ENCODE measurements at regions not wholly inside any gene's neighbourhood (a gene's known extent, or its start where the extent isn't known, plus 50 kb on each side); places are given as distances from the start of the nearest gene placed in this dataset.

DNA sequence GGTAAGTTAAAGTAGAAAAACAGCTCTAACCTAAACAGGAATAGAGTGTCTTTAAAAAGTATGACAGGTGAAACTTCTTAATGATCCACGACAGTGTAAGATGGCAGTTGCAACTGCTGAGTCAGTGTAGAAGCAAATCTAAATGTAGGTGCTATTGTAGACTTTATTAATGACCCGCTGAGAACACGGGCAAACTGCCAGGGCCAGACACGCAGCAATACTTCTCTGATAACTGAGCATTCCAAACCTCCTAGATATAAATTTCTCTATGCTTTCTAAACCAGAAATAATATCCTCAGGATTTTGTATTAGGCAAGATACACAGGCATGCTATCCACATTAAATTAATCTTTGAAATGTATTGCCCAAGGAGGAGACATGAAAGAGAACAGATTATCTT lies 1076.4 kb downstream of the HACE1 start:
- intact Hi-C loops (cut with DNase I): no loop called here
- H3K4me1 ChIP-seq: peaks cover 0 to 3% (median 0%) of the 10 kb centered on the region in 3 donors
- ATAC-seq (no peak), DNase-seq (peak in 4 of 6 donors; percentile 5 to 56 (median 20)), FAIRE-seq (no peak)
- no peaks in the 10 kb centered on the region for H3K9me3 ChIP-seq
- H3K27ac ChIP-seq: no peak overlapping the region
- 2 to 3% methylated on average over 4 of the region's 4 CpGs for WGBS, 2 donors
- no peak overlapping the region for H3K4me3 ChIP-seq
- TF ChIP-seq, protein P1, sequence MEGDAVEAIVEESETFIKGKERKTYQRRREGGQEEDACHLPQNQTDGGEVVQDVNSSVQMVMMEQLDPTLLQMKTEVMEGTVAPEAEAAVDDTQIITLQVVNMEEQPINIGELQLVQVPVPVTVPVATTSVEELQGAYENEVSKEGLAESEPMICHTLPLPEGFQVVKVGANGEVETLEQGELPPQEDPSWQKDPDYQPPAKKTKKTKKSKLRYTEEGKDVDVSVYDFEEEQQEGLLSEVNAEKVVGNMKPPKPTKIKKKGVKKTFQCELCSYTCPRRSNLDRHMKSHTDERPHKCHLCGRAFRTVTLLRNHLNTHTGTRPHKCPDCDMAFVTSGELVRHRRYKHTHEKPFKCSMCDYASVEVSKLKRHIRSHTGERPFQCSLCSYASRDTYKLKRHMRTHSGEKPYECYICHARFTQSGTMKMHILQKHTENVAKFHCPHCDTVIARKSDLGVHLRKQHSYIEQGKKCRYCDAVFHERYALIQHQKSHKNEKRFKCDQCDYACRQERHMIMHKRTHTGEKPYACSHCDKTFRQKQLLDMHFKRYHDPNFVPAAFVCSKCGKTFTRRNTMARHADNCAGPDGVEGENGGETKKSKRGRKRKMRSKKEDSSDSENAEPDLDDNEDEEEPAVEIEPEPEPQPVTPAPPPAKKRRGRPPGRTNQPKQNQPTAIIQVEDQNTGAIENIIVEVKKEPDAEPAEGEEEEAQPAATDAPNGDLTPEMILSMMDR (IDR thresholded peaks at IDR 0.05): no peak
- no peaks in the 10 kb centered on the region for H3K27me3 ChIP-seq
- no peaks in the 10 kb centered on the region for H3K36me3 ChIP-seq

- FAIRE-seq: no peak
- no peak overlapping the region for H3K4me3 ChIP-seq
- no peaks in the 10 kb centered on the region for H3K27me3 ChIP-seq
- no peaks in the 10 kb centered on the region for H3K9me3 ChIP-seq
- no peak for DNase-seq
- 86 to 90% methylated on average over 1 of the region's 1 CpG for WGBS, 2 donors
- ATAC-seq: no peak
- intact Hi-C loops (cut with DNase I): no loop called here
- H3K4me1 ChIP-seq: no peaks in the 10 kb centered on the region
- no peaks in the 10 kb centered on the region for H3K36me3 ChIP-seq
- no peak overlapping the region for H3K27ac ChIP-seq
- TF ChIP-seq, protein P1 (IDR thresholded peaks at IDR 0.05): no peak
Observed at GRCh38 chr6:103769431-103769830, 1090.3 kb downstream of the HACE1 start.

- no peak for ATAC-seq
- H3K9me3 ChIP-seq: no peaks in the 10 kb centered on the region
- H3K27me3 ChIP-seq: no peaks in the 10 kb centered on the region
- H3K27ac ChIP-seq: no peak overlapping the region
- FAIRE-seq: no peak
- intact Hi-C loops (cut with DNase I): no loop called here
- H3K4me1 ChIP-seq: no peaks in the 10 kb centered on the region
- no peaks in the 10 kb centered on the region for H3K36me3 ChIP-seq
- WGBS, 2 donors: 44 to 52% methylated on average over 7 of the region's 7 CpGs
- H3K4me3 ChIP-seq: no peak overlapping the region
- TF ChIP-seq, protein P1 (IDR thresholded peaks at IDR 0.05): no peak
- DNase-seq: no peak
Observed at GRCh38 chr6:103750603-103751002, 1109.1 kb downstream of the HACE1 start.

DNA sequence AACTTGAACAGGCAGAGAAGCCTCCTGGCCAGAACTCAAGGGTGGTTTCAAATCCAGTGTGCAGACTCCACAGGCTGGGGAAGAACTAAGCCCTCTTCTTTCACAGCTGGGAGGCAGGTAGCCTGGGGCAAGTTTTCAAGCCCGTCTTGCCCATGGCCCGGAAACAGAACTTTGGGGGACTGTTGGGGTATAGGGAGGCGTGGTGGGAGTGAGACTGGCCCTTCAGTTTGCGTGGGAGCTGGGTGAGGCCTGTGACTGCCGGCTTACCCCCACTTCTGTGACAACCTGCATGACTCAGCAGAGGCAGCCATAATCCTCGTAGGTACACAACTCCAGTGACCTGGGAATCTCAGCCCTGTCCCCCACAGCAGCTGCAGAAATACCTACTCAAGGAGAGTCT lies 1125.7 kb downstream of the HACE1 start:
- ATAC-seq: no peak
- no peaks in the 10 kb centered on the region for H3K36me3 ChIP-seq
- no peak overlapping the region for H3K4me3 ChIP-seq
- no peak for DNase-seq
- intact Hi-C loops (cut with DNase I): no loop called here
- FAIRE-seq: no peak
- TF ChIP-seq, protein P1 (IDR thresholded peaks at IDR 0.05): no peak
- H3K9me3 ChIP-seq: no peaks in the 10 kb centered on the region
- no peak overlapping the region for H3K27ac ChIP-seq
- 68 to 81% methylated on average over 6 of the region's 6 CpGs for WGBS, 2 donors
- H3K4me1 ChIP-seq: no peaks in the 10 kb centered on the region
- no peaks in the 10 kb centered on the region for H3K27me3 ChIP-seq

GRCh38 chr6:103729658-103730057 lies 1130.1 kb downstream of the HACE1 start:
- H3K4me3 ChIP-seq: no peak overlapping the region
- TF ChIP-seq, protein P1 (IDR thresholded peaks at IDR 0.05): no peak
- intact Hi-C loops (cut with DNase I): no loop called here

More at GRCh38 chr6:103729658-103730057, 1130.1 kb downstream of the HACE1 start:
- 42 to 57% methylated on average over 2 of the region's 2 CpGs for WGBS, 2 donors
- Histone ChIP-seq H3K9me3 (no peaks in the 10 kb centered on the region), H3K36me3 (no peaks in the 10 kb centered on the region), H3K27me3 (no peaks in the 10 kb centered on the region), H3K27ac (no peak overlapping the region), H3K4me1 (no peaks in the 10 kb centered on the region)
- no peak for DNase-seq
- ATAC-seq: no peak
- FAIRE-seq: no peak

Measured in pancreas (tissue), 10 donors.